HG03097 (cell line): ENCODE measurements at regions not wholly inside any gene's neighbourhood (a gene's known extent, or its start where the extent isn't known, plus 50 kb on each side); places are given as distances from the start of the nearest gene placed in this dataset.

Experiments
- ATAC-seq: cut with Tn5 transposase; IDR thresholded peaks from one replicate; pipeline ENCODE4 v1.9.1; 2021; ENCODE audit not compliant: unreplicated experiment, low FRiP score

DNA sequence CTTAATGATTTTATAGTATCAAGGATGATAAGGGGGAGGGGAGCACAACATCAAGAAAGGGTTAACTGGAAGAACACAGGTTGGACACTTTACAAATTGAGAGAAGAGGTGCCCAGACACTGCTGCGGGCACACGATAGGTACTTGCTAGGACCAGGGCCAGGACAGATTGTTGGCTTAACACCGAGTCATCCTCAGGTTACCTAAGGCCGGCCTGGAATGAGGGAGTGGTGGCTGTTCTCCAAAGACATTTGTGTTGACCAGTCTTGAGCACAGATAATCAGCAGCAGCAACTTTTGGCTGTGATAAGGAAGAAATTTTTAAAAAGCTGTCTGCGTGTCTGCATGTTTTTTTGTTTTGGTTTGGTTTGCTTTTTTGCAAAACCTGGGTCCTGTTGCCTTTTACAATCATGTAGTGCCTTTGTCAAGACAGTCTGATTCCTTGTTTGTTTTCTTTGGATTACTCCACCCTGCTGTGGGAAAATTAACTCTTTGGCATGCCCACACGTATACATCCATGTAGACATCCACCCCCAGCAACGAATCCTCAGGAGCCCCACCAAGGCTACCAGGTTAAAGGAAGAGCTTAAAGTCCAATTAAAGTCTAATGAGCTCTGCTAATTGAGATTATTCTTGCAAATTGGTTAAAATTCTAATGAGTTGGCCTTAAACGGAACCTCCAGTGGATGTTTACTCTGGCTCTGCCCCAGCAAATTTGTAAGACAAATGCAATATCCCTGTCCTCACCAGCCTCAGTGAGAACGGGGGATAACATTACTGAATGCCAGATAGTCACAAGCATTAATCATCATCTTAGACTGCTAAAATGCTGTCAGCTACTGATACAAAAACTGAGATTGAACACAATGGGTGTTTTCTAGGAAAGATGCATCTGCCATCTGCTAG, 382.3 kb downstream of the ACTL7B start:
- no peak for ATAC-seq

DNA sequence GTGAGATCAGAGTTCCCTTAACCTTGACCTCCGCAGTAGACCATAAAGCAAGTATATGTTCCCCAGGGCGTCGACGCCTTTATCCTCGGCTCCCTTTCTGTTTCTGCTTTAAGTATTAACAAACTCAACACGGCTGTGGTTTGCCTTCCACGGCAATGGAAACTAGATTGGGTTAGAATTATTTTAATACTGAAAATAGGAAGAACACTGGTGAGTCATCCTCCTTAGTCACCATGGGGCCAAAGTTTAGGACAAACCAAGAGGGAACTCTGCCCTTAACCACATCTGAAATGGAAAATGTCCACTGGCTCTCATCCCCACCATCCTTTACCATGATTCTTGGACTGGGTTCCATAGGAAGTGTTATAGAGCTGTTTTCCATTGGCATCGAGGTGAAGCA, 386.1 kb downstream of the ACTL7B start:
- no peak for ATAC-seq

DNA sequence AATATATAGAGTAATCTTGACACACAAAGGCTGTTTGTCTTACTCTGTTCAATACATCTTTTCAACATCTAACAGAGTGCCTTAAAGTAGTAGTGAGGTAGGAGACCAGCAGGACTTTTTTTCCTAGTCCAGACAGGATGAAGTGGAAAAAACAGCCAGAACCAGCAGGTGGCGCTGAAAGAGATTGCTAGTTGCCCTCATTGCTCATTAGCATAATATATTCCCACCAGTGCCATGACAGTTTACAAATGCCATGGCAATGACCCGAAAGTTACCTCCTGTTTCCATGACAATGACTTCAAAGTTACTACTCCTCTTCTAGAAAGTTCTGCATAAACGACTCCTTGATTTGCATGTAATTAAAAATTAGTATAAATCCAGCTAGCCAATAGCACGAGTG, 387.4 kb downstream of the ACTL7B start:
- no peak for ATAC-seq

DNA sequence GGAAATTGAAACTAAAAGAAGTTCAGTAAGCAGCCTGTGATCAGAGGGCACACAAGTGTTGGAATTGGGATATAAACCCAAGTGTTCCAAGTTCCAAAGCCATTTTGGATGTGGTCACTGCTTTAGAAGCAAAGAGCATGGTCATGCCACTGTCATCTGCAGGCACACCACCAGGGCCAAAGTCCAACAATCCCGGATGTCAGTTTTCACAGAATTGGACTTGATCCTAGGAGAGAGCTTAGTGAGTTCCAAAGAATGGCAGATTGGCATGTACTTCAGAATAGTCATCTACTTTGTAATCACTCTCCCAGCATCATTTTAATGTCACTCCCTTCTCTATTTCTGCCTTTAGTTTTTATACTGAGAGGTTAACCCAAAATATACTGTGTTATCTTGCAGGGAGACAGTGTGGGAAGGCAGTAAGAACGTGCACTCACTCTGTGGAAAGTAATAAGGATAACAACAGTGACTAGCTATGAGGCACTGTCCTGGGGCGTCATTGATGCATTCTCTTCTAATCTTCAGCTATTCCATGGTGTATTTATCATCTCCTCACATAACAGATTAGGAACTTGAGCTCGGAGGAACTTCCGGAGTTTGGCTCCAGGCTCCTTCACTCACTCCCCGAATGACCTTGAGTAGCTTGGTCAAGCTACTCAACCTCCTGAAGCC, 388.0 kb downstream of the ACTL7B start:
- ATAC-seq = no peak

DNA sequence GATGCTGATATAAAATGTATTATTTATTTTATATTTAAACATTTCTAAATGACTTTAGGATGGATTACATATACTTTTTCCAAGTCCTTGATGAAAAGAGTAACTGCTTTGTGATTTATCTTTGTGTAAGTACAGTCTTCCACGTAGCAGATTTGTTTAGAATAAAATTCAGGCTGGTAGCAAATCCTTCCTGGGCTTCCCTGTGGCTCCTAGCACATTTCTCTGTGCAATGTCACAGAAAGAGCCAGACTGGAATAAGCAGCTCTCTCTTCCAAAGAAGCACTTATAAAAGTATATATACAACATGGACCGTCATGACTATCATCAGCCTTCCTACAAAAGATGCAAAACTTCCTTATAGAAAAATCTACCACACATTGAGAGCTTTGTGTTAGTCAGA, 388.6 kb downstream of the ACTL7B start:
- ATAC-seq = no peak

DNA sequence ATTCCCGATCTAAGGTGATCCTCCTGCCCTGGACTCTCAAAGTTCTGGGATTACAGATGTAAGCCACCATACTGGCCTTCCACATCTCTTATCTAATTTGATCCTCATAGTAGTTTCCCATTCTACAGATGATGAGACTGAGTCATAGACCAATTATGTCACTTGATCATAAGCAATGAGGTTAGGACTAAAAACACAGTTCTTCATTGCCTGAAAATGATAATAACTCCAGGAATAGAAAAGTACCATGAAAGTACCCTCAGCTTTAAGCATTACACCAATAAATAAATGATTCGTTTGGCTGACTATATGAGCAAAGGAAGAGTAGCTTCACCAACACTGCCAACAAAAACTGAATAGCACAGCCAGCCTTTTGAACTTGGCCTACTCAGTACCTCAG, 389.5 kb downstream of the ACTL7B start:
- ATAC-seq = no peak

DNA sequence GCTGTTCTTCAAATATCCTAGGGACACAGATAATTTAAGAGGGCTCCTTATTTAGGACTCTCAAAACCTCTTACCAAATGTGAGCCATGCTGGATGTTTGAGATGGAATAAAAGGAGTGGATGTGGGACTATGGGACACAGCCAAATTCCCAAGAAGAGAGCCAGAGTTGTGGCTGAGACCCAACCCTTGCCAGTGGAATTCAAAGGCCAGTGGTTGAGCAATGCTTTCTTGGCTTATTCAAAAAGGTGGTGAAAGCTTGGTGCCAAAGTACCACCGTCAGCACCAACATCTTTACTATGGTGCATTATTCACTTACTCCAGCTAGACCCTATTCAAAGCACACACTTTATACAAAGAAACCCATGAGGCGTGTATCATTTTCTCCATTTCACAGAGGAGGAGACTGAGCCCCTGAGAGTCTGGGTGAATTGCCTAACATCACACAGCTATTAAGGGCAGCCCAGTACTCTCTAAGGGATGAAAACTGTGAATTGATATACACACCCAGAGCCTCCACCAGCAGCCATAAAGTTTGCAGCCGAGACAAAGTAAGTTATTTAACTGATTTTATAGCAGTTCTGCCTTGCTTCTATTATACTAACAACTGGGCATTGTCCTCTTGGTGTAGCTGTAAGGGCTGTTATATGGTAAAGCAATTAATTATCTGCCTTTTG, 391.7 kb downstream of the ACTL7B start:
- ATAC-seq = no peak

DNA sequence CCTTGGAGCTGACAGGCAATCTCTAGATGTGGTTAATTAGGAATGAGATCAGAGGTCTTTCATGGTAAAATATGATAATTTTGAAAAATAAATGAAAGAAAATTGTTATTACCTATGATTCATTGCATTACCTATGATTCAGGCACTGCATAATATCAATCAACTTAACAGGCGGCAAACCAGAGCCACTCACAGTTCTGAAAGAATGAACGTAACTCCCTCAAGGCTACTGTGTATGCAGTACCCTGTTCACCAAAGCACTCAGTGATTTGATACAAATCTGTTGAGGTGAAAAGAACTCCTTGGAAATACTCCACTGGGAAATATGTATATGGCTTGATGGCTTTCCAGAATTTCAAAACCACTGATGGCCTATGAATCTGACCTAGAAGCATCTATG, 398.9 kb downstream of the ACTL7B start:
- no peak for ATAC-seq

DNA sequence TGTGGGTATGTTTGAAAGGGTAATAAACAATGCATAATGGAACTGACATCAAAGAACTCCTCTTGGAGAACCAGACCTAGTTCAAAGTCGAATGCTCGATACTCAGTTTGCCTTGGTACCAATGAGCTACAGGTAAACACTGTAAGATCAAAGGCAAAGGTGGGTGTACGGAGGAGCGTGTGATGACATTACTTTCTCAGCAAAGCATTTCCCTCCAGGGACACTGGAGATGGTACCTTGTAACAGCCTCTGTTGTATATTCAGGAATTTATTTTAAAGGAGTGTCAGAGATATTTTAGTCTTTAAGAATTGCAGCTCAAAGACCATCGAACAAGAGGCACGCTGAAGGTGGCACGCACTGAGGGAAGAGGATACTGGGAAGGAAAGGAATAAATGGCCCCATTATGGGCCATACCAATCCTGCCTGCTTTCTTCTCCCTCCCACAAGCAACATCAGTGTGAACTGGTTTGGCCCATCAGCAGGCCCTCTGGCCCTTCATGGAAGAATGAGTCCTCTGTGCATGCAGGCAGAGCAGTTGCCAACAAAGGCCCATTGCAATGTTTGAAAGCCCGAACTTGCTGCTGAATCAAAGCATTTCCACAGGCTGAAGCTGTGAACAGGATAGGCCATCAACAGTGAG, 410.2 kb downstream of the ACTL7B start:
- ATAC-seq = no peak

DNA sequence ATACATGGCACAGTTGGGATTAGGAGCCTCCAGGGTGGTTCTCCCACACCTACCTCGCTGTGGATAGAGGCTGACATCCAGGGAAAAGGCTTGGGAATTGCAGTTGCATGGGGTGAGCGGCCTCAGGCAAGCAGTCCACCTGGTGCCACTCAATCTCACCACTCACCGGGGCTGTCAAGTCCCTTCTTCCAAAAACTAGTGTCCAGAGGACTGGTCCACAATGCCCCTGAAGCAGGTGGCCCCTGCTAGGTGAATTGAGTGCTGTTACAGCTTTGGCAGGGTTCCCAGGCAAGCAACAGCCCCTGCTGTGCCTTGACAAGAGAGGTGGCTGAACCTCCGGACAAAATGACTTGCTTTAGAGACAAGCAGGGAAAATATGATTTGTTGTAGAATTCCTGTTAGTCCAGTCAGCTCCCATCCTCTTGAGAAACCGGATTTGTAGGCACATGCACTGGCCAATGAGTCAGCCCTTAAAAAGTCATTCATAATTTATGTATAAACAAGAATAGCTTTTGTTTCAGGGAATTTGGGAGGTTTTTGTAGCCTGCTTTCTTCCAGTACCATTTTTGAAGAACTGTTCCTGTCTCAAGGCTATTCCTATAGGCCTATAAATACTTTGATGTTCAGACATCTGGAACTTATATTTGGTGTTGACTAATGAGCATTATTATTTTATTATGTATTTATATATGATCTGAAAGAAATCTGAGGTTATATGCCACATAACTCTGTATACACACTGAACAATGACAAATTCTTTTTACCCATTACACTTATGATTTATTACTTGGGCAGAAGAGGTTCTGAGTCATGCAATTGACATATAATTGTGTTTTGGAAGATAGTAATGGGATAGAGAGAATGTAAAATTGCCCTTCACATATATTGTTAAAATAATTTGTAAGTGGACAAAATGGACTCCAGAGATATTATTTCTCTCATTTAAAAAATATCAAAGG, 411.1 kb downstream of the ACTL7B start:
- no peak for ATAC-seq

DNA sequence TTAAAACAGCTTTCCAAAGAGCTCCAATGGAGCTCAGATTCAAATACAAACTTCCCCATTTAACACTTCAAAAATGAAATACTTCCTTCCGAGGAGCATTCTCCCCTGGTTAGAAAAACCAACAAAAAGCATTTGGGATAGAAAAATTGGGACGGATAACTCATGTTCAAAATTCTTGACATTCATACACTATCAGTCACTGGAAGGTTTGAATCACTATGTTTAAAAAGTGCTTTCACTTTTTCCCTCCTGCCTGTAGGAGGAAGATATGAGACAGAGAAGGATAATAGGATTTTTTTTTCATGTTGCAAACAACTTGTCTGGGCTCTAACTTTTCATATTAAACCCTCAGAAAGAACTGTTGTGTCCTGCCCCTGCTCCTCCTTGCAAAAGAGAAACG, 412.0 kb downstream of the ACTL7B start:
- no peak for ATAC-seq

DNA sequence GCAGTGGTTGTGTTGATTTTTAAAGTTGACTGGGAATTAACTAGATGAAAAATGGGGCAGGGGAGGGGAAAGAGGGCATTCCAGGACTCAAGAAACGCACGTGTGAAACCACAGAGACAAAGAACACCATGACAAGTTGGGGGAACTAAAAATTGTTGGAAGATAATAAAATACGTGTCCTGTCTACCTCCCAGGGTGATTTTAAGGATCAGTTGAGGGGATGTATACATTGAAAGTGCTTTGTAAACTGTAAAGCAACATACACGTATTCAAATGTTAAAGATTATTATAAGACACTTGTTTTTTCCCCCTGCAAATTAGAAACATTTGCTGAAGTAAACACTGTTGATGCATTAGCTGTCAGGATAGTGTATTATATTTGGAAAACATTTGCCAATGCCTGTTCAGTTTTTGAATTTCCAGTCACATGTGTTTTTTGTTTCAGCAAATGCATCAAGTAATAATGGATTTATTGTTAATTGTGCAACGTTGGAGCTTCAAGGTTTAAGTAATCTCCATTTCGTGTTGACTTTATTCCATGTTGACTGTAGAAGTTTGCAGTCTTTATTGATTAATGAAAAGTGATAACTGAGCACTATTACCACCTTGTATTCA, 412.7 kb downstream of the ACTL7B start:
- ATAC-seq = no peak

DNA sequence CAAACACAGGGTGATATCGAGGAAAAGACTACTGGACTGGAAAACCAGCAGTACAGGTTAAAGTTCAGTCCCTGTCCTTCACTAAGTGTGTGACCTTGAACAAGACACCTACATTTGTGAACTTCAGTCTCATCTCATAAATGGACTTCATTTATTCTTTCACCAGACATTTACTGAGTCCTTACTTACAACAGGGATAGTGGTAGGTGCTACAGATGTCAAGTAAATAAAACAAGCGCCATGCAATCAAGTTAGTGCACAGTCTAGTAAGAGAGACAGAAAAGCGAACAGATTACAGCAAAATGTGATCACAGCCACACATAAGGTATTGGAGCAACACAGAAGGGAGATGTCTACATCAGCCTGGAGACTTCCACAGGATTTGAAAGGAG, 413.2 kb downstream of the ACTL7B start:
- ATAC-seq = no peak

DNA sequence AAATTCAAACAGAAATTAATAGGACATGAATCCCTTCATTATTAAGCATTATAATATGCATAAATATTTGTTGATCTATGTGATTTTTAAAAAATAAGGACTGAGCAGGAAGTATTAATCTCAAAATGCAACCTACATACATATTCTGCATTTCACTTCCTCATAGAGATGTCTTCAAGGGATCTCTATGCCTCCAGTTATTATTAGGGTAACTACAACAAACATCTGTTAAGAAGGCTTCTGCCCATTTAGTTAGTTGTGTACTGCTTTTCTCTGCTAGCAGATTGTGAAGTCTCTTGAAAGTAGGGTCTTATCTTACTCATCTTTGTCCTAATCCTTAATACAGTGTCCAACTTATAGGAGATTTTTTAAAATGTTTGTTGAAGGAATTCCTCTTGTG, 414.1 kb downstream of the ACTL7B start:
- ATAC-seq = no peak

DNA sequence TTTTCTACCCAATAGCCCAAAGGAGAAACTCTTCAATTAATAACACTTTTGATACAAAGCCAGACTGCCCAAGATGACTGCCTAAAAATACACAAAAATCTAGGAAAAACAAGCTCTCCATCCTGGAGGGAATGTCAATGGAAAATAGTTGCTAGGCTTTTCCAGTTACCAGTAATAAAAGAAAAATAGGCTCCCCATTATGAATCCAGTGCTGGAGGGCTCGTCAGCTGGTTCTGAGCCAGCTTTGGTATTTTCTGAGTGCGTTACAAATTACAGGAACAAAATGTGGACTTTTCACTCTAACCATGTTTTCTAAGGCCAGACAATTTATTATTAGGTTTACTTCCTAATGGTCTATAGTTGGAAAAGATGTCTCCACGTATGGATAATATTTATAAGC, 414.5 kb downstream of the ACTL7B start:
- no peak for ATAC-seq

DNA sequence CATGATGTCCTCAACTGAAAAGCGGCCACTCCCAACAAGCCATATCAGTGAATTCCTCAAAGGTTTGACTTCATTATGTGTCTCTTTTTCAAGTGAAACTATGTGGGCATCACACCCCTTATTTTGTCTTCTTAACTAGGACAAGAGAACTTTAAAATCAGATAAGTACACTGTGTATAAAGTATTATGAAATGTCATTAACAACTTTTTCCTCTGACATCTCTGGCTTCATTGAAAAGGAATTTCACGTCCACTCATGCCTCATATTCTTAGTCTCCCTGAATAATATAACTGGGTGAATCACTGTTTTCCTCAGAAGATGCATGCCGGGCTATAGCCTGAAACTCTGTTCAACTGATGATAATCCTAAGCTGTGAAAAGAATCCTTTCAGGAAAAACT, 415.8 kb downstream of the ACTL7B start:
- no peak for ATAC-seq

DNA sequence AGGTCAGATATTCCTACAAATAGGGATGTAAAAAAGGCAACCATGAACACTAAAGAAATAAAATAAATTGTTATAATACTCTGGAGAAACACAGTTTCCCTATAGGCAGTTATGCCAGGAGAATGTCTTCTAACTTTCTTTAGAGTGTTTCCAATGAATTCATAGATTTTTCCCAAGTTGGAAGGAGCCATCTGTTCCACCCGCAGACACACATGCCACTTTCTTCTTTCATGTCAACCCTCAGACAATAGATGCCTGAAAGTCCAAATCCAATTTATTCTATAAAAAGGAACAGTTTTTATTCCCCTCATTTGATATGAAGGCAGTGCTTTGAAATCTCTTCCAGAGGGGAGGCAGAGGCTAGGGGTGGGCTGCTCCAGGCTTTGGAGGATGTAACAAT, 418.1 kb downstream of the ACTL7B start:
- no peak for ATAC-seq

DNA sequence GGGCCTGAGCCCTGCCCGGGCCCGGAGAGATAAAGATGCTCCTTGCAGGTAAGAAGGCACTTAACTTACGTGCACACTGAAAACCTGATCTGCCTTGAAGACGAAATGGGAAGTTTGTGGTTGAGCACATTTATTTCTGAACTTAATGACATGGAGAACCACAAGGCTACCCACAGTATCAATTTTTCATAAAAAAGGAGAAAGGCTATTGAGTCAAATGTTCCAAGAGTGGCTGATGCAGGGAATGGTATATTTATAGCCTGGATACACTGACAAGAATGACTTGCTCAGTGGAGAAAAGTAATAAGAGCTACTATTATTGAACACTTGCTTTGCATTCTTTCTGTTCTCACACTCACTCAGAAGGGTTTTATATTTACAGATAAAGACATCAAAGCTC, 419.3 kb downstream of the ACTL7B start:
- ATAC-seq = no peak

DNA sequence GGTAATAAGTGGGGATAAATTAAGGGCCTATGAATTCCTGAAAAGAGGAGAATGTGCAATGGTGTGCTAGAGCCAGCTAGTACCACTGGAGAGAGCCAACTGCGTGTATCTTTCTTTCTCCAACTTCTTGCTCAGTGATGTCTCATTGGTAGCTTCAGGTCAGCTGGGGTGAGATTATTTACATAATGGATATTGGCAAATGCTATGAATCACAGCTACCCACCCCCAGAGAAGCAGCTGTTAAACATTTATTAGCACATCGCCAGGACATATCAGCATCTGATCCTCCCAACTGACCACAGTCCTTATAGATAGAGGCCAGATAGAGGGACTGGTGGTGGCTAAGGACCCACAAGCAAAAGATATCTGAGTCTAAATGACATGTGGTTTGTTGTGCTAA, 421.3 kb downstream of the ACTL7B start:
- ATAC-seq = no peak

DNA sequence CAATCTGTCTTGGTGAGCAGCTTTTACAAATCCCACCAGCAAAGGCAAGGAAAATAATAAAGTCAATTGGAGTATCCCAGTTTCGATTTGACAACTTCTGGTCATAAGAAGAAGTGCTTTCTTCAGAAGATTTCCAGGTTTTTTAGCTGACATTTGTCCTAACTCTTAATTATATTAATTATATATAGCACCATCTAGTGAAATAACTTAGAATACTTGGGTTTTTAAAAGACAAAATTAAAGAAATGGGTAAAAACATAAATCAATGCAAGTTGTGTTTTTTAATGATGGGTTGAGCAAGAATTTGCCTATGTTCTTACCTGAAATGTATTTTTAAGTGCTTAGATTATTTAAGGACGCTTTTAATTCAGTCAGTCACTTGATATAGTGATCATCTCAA, 421.8 kb downstream of the ACTL7B start:
- no peak for ATAC-seq
